CD4-positive, alpha-beta memory T cell (primary cell): ENCODE measurements at regions not wholly inside any gene's neighbourhood (a gene's known extent, or its start where the extent isn't known, plus 50 kb on each side); places are given as distances from the start of the nearest gene placed in this dataset.
A peak's percentile ranks its signal among the peaks of the same experiment; 100 is the strongest.

ENCODE experiments used
- CTCF ChIA-PET: fragments of 350-600 bp; sonication (Branson Sonifier 250); formaldehyde crosslinking; loops from one replicate; lab custom pipeline; 2021; ENCODE audit warnings: inconsistent platforms; ENCODE audit not compliant: partially characterized antibody; lab: Charles Lee
- POLR2A ChIA-PET: fragments of 350-600 bp; sonication (Branson Sonifier 250); formaldehyde crosslinking; loops from one replicate; lab custom pipeline; 2021; ENCODE audit not compliant: partially characterized antibody; lab: Charles Lee
- DNase-seq, 5 donors: peaks; one replicate each; pipeline versions ENCODE4 v3.0.0 to v3.0.0-alpha.2; 2020 to 2022; ENCODE audit warnings: mixed read lengths in 1 of 5
- H3K27ac ChIP-seq: one replicate; pipeline ENCODE4 v1.7.0; 2013; ENCODE audit warnings: low read depth, low read length
- H3K27me3 ChIP-seq: 2 replicates; pipeline ENCODE4 v1.7.0; 2013; ENCODE audit warnings: mild to moderate bottlenecking, low read length, moderate library complexity; ENCODE audit not compliant: insufficient read depth
- H3K36me3 ChIP-seq: 2 replicates; pipeline ENCODE4 v1.7.0; 2013; ENCODE audit warnings: mild to moderate bottlenecking, low read length, moderate library complexity; ENCODE audit not compliant: insufficient read depth
- H3K4me1 ChIP-seq: 2 replicates; pipeline ENCODE4 v1.7.0; 2013; ENCODE audit warnings: mild to moderate bottlenecking, low read length, moderate library complexity; ENCODE audit not compliant: insufficient read depth
- H3K4me3 ChIP-seq, 2 donors: one replicate each; pipeline ENCODE4 v1.7.0; 2013; ENCODE audit warnings: low read length in 2 of 2, mild to moderate bottlenecking in 1 of 2
- H3K9me3 ChIP-seq, 2 donors: one replicate each; pipeline ENCODE4 v1.7.0; 2013; ENCODE audit warnings: low read length in 2 of 2, control low read depth in 1 of 2; ENCODE audit not compliant: control insufficient read depth in 1 of 2
- H3K27ac Mint-ChIP-seq, 7 donors: one replicate each; pipeline ENCODE4 v1.8.0; 2020 to 2021; ENCODE audit warnings: mixed read lengths in 7 of 7, mild to moderate bottlenecking in 6 of 7, inconsistent platforms in 3 of 7, moderate library complexity in 3 of 7
- H3K27me3 Mint-ChIP-seq, 2 donors: one replicate each; pipeline ENCODE4 v1.8.0; 2020 to 2021; ENCODE audit warnings: mixed read lengths in 2 of 2
- H3K36me3 Mint-ChIP-seq, 2 donors: one replicate each; pipeline ENCODE4 v1.8.0; 2020 to 2021; ENCODE audit warnings: mixed read lengths in 2 of 2, inconsistent platforms in 1 of 2, mild to moderate bottlenecking in 1 of 2
- H3K4me1 Mint-ChIP-seq, 4 donors: one replicate each; pipeline ENCODE4 v1.8.0; 2020 to 2021; ENCODE audit warnings: mixed read lengths in 4 of 4, mild to moderate bottlenecking in 1 of 4
- H3K4me3 Mint-ChIP-seq, 8 donors: one replicate each; pipeline ENCODE4 v1.8.0; 2020 to 2021; ENCODE audit warnings: mixed read lengths in 8 of 8, mild to moderate bottlenecking in 7 of 8, moderate library complexity in 6 of 8, inconsistent platforms in 3 of 8
- H3K9me3 Mint-ChIP-seq, 8 donors: one replicate each; pipeline ENCODE4 v1.8.0; 2020 to 2021; ENCODE audit warnings: mixed read lengths in 8 of 8, mild to moderate bottlenecking in 5 of 8, inconsistent platforms in 3 of 8, moderate library complexity in 1 of 8
- intact Hi-C: fragments of 100-400 bp; cut with micrococcal nuclease; formaldehyde crosslinking; loops from one replicate; pipeline ENCODE4 v1.15.1; 2023

DNA sequence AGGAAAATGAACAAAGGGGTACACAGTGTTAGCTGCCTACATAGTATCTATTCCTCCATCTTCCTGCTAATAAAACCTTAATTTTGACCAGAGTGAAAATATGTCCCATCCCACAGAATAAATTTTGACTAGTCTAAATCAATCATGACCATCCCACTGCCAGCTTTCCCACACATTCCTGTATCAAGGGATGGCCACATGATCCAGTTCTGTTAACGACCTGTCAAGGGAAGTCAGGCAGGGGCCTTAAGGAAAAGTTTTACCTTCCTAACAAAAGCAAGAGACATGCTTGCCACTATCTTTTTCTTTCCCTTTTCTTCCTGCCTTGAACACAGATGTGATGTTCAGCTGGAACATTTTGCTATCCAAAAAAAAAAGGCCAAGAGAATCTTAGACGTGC is 185.0 kb upstream of the CHAC2 start:
- CTCF ChIA-PET: no interaction called here
- no peaks in the 10 kb centered on the region for H3K9me3 ChIP-seq
- DNase-seq: no peak
- H3K36me3 ChIP-seq: no peaks in the 10 kb centered on the region
- no peak overlapping the region for H3K4me3 Mint-ChIP-seq
- no peaks in the 10 kb centered on the region for H3K4me1 ChIP-seq
- no peak overlapping the region for H3K27ac Mint-ChIP-seq
- H3K4me1 Mint-ChIP-seq: no peaks in the 10 kb centered on the region
- no peak overlapping the region for H3K4me3 ChIP-seq
- H3K9me3 Mint-ChIP-seq: peaks cover 0 to 3% (median 0%) of the 10 kb centered on the region in 8 donors
- H3K36me3 Mint-ChIP-seq: no peaks in the 10 kb centered on the region
- POLR2A ChIA-PET: no interaction called here
- no peak overlapping the region for H3K27ac ChIP-seq
- intact Hi-C loops: no loop called here
- peaks cover 6 to 11% of the 10 kb centered on the region in 2 donors for H3K27me3 Mint-ChIP-seq
- H3K27me3 ChIP-seq: no peaks in the 10 kb centered on the region

DNA sequence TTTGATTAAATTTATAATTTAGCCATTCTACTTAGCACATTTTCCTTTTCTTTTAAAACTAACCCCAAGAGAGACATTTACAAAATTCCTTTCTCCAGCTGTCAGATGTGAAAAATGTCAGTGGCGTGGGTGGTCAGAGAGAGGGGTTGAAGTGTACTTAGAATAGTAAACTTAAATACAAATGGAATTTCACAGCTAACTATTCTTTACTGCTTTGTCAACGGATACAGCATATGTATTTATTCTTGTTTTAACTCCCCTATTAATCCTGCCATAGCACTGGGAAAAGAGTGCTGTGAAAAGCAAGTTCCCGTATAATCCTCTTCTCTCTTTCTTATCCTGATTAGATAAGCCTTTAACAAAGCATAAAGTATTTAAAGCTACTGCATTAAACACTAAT is 191.4 kb upstream of the CHAC2 start:
- H3K36me3 Mint-ChIP-seq: no peaks in the 10 kb centered on the region
- Histone ChIP-seq H3K4me3 (no peak overlapping the region), H3K27me3 (no peaks in the 10 kb centered on the region), H3K4me1 (no peaks in the 10 kb centered on the region), H3K36me3 (no peaks in the 10 kb centered on the region), H3K9me3 (no peaks in the 10 kb centered on the region), H3K27ac (no peak overlapping the region)
- intact Hi-C loops: no loop called here
- no peak overlapping the region for H3K4me3 Mint-ChIP-seq
- no peaks in the 10 kb centered on the region for H3K4me1 Mint-ChIP-seq
- H3K27ac Mint-ChIP-seq: no peak overlapping the region
- H3K27me3 Mint-ChIP-seq: peaks cover 2% of the 10 kb centered on the region in 2 donors
- POLR2A ChIA-PET: no interaction called here
- no peaks in the 10 kb centered on the region for H3K9me3 Mint-ChIP-seq
- DNase-seq: no peak
- CTCF ChIA-PET: no interaction called here

DNA sequence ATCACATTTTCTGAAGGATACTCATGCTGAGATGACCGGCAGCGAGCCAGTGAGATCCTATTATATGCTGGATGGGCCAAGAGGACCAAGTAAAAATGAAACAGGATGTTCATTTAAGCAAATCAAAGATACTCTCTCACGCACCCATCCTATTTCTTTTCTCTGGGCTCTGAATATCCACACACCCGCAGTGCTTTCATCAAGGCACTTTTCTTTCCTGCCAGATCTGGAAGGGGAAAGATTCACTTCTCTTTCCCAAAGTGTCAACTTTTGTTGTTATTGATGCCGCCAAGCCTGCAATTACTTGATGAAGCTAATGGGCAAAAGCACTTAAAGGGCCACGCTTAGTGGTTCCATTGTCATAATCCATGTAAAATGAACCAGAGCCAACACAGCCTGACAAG is 191.9 kb upstream of the CHAC2 start:
- CTCF ChIA-PET: no interaction called here

DNA sequence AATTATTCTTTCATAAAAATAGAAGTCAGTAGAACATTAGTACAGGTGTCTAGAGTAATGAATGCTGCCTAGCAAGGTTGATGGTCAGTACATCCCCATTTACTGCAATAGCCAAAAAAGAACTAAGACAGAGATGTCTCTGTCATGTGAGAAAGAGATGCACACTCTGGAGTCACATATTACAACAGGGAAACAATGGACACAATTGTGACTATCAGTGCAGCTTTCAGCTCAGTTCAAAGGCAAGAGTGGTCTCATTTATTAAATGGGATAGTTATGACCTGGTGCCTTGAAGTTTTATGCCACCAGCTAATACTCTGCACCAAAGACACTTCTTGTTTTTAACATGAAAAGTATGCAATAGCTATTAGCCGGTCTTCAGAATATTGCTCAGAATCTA is 194.9 kb upstream of the CHAC2 start:
- H3K4me1 Mint-ChIP-seq: peaks cover 0 to 5% (median 4%) of the 10 kb centered on the region in 4 donors
- no peak overlapping the region for H3K4me3 Mint-ChIP-seq
- H3K4me1 ChIP-seq: no peaks in the 10 kb centered on the region
- intact Hi-C loops: no loop called here
- H3K27ac ChIP-seq: no peak overlapping the region
- H3K27me3 ChIP-seq: no peaks in the 10 kb centered on the region
- CTCF ChIA-PET: no interaction called here
- no peaks in the 10 kb centered on the region for H3K9me3 ChIP-seq
- no peak overlapping the region for H3K4me3 ChIP-seq
- no peaks in the 10 kb centered on the region for H3K36me3 Mint-ChIP-seq
- peaks cover 2% of the 10 kb centered on the region in 2 donors for H3K27me3 Mint-ChIP-seq
- POLR2A ChIA-PET: no interaction called here
- no peak for DNase-seq
- H3K9me3 Mint-ChIP-seq: no peaks in the 10 kb centered on the region
- H3K27ac Mint-ChIP-seq: no peak overlapping the region
- H3K36me3 ChIP-seq: no peaks in the 10 kb centered on the region

More for the DNA sequence above, 191.9 kb upstream of the CHAC2 start:
- H3K4me1 Mint-ChIP-seq: no peaks in the 10 kb centered on the region
- DNase-seq: no peak
- H3K4me1 ChIP-seq: no peaks in the 10 kb centered on the region
- no peak overlapping the region for H3K27ac Mint-ChIP-seq
- H3K9me3 Mint-ChIP-seq: no peaks in the 10 kb centered on the region
- no peaks in the 10 kb centered on the region for H3K27me3 ChIP-seq
- H3K27ac ChIP-seq: no peak overlapping the region
- POLR2A ChIA-PET: no interaction called here
- intact Hi-C loops: no loop called here
- H3K36me3 Mint-ChIP-seq: no peaks in the 10 kb centered on the region
- peaks cover 2 to 3% of the 10 kb centered on the region in 2 donors for H3K27me3 Mint-ChIP-seq
- H3K4me3 Mint-ChIP-seq: no peak overlapping the region
- no peak overlapping the region for H3K4me3 ChIP-seq
- no peaks in the 10 kb centered on the region for H3K36me3 ChIP-seq
- no peaks in the 10 kb centered on the region for H3K9me3 ChIP-seq

DNA sequence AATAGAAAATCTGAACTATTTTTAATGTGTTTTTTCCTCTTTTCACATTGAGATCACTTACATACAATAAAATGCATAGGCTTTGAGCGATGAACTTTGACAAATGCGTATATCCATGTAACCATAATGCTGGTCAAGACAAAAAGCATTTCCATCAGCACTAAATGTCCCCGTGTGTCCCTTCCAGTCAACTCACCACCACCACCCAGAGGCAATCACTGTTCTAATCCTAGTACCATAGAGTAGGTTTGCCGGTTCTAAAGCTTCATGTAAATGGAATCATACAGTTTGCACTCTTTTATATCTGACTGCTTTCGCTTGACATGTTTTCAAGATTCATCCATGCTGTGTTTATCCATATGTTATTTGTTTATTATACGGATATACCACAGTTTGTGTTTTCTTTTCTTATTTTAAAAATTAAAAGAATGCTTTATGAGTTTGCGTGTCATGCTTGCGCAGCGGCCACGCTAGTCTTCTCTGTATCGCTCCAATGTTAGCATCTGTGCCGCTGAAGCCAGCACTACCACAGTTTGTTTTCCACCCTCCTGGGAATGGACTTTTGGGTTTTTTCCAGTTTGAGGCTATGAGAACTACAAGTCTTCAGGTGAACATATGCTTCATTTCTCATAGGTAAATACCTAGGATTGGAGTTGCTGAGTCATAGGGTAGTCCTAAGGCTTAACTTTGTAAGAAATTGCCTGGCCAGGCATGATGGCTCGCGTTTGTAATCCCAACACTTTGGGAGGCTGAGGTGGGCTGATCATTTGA is 197.5 kb upstream of the CHAC2 start:
- Histone ChIP-seq H3K4me3 (no peak overlapping the region), H3K4me1 (no peaks in the 10 kb centered on the region), H3K9me3 (no peaks in the 10 kb centered on the region), H3K36me3 (no peaks in the 10 kb centered on the region), H3K27ac (no peak overlapping the region), H3K27me3 (no peaks in the 10 kb centered on the region)
- peaks cover 2% of the 10 kb centered on the region in 2 donors for H3K27me3 Mint-ChIP-seq
- H3K36me3 Mint-ChIP-seq: no peaks in the 10 kb centered on the region
- intact Hi-C loops: no loop called here
- H3K27ac Mint-ChIP-seq: no peak overlapping the region
- no peak overlapping the region for H3K4me3 Mint-ChIP-seq
- CTCF ChIA-PET: no interaction called here
- no peak for DNase-seq
- no peaks in the 10 kb centered on the region for H3K9me3 Mint-ChIP-seq
- H3K4me1 Mint-ChIP-seq: peaks cover 0 to 5% (median 4%) of the 10 kb centered on the region in 4 donors
- POLR2A ChIA-PET: no interaction called here

DNA sequence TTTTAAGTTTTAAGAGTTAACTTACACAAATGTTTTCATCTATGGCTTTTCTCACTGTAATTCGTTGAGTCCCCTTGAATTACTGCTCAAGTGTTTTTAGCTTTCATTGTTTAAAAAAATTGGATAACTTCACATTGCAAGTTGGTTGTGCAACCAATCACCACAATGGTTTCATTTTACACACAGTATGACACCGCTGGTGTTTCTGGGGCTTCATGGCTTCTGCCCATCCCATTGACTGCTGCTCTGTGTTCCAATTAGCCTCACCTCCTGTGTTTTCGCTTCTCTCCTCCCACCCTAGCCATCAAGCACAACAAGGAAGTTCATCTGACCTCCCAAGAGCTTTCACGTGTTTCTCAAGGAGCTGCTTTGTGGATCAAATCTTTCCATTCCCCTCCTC is 199.1 kb upstream of the CHAC2 start:
- Mint-ChIP-seq H3K4me3 (peak overlapping the region in 3 of 8 donors; percentile 15 to 18 (median 16)), H3K9me3 (no peaks in the 10 kb centered on the region), H3K27me3 (peaks cover 0 to 2% of the 10 kb centered on the region in 2 donors), H3K36me3 (no peaks in the 10 kb centered on the region), H3K27ac (no peak overlapping the region), H3K4me1 (peaks cover 0 to 5% (median 4%) of the 10 kb centered on the region in 4 donors)
- H3K9me3 ChIP-seq: no peaks in the 10 kb centered on the region
- ChIA-PET POLR2A (no interaction called here), CTCF (no interaction called here)
- no peaks in the 10 kb centered on the region for H3K4me1 ChIP-seq
- no peaks in the 10 kb centered on the region for H3K36me3 ChIP-seq
- H3K4me3 ChIP-seq: no peak overlapping the region
- no peaks in the 10 kb centered on the region for H3K27me3 ChIP-seq
- no peak for DNase-seq
- intact Hi-C loops: no loop called here
- H3K27ac ChIP-seq: no peak overlapping the region

DNA sequence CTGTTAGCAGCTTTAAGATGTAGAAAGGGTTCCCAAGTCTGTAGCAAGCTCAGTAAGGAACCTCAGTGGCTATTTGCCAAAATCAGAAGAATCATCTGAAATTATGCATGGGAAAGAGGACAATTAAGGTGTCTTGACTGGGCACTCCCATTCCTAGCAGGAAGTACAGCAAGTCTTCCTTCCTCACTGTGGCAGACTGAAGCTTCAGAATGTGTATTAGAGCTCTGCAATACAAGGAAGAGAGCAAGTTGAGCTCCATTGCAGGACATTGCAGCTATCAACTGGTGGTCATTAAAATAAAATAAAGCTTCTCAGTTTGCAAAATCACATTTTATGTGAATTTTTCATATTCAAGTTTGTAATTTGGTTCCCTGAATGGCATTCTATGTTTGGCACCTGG is 200.5 kb upstream of the CHAC2 start:
- DNase-seq: no peak
- CTCF ChIA-PET: no interaction called here
- no peaks in the 10 kb centered on the region for H3K4me1 ChIP-seq
- no peaks in the 10 kb centered on the region for H3K36me3 ChIP-seq
- Mint-ChIP-seq H3K4me1 (peaks cover 0 to 5% (median 4%) of the 10 kb centered on the region in 4 donors), H3K27ac (no peak overlapping the region), H3K9me3 (no peaks in the 10 kb centered on the region), H3K4me3 (no peak overlapping the region), H3K36me3 (no peaks in the 10 kb centered on the region), H3K27me3 (peaks cover 0 to 2% of the 10 kb centered on the region in 2 donors)
- H3K4me3 ChIP-seq: no peak overlapping the region
- H3K27ac ChIP-seq: no peak overlapping the region
- no peaks in the 10 kb centered on the region for H3K27me3 ChIP-seq
- H3K9me3 ChIP-seq: no peaks in the 10 kb centered on the region
- intact Hi-C loops: no loop called here
- POLR2A ChIA-PET: no interaction called here
